NCI-H748 treated with DMSO at 0.1 percent for 48 hours (cell line): ENCODE measurements at regions not wholly inside any gene's neighbourhood (a gene's known extent, or its start where the extent isn't known, plus 50 kb on each side); places are given as distances from the start of the nearest gene placed in this dataset.
"Not testable (repeated sequence)": the region's sequence is repeated elsewhere in the genome, so short reads cannot be mapped to it uniquely, and the experiment has no call there.

Source experiments
- DNase-seq: peaks from one replicate; lab custom pipeline; 2025; lab: John Stamatoyannopoulos, UW

GRCh38 chr6:137545073-137545472 lies 50.9 kb upstream of the OLIG3 start:
- DNase-seq, result no peak

GRCh38 chr6:137547186-137547585 lies 53.0 kb upstream of the OLIG3 start:
- no peak for DNase-seq

- no peak for DNase-seq
These were observed 53.4 kb upstream of the OLIG3 start for GRCh38 chr6:137547601-137548000.

DNA sequence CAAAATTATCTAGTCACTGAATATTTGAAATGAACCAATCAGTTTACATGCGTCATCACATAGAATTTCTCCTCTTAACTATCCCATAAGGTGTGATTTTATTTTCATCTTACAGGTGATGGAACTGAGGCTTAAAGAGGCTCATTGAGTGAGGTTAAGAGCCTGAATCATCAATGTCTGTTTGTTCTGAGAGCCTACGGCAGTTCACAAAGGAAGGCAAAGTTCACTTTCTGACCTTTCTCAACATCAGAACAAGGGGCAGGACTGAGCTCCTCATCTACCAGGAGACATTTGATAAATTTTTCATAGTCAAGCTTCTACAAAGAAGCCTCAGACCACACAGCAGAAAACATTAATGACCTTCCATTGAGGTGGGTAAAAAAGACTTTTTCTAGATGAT lies 54.9 kb upstream of the OLIG3 start:
- no peak for DNase-seq

- DNase-seq, result peak; percentile 61
These were observed 56.3 kb upstream of the OLIG3 start for GRCh38 chr6:137550535-137550934.

GRCh38 chr6:137552146-137552545 lies 58.0 kb upstream of the OLIG3 start:
- DNase-seq, result no peak

DNA sequence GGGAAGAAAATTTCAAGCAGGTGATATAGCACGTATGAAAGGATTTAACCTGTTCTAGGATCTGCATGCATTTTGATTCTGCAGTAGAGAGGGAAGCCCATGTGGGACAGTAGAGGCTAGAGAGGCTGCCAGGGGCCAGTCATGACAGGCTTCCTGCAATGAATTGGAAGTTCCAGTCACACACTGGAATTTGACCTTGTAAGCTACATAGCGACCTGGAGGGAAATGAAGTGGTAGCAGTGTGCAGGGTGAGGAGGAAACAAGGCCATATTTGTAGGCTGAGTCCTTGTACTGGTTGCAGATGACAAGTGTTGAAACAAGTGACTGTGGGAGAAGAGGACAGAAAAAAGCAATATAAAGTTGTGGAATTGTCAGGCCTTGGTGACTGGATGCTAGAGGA lies 58.6 kb upstream of the OLIG3 start:
- no peak for DNase-seq

DNA sequence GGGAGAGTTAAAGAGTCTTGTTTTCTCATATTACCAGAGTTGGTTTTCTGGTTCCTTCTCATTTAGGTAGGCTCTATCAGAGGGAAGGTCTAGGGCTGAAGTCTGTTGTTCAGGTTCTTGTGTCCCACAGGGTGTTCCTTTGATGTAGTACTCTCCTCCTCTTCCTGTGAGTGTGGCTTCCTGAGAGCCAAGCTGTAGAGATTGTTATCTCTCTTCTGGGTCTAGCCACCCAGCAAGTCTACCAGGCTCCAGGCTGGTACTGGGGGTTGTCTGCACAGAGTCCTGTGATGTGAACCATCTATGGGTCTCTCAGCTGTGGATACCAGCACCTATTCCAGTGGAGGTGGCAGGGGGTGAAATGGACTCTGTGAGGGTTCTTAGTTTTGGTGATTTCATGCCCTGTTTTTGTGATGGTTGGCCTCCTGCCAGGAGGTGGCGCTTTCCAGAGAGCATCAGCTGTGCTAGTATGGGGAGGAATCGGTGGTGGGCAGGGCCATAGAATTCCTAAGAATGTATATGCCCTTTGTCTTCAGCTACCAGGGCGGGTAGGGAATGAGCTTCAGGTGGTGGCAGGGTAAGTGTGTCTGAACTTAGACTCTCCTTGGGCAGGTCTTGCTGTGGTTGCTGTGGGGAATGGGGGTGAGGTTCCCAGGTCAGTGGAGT lies 65.5 kb upstream of the OLIG3 start:
- DNase-seq, result not testable (repeated sequence)

GRCh38 chr6:137560184-137560563 lies 66.0 kb upstream of the OLIG3 start:
- DNase-seq, result no peak

DNA sequence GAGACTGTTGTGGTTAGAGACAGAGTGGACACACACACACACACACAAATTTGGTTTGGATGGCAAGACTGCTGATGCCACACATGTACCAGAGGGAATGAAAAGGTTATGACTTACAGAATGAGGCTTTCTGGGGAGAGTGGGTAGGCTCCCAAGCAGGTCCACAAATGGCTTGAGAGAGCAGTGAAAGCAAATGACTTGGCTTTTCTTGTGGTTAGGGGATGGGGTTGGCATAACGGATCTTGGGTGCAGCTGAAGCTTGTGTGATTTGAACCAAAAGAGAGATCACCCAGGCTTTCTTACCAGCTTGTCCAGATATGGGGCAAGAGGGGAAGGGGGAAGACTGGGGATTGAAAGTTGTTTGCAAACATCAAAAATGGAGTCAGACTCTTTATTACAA lies 73.9 kb upstream of the OLIG3 start:
- no peak for DNase-seq

DNA sequence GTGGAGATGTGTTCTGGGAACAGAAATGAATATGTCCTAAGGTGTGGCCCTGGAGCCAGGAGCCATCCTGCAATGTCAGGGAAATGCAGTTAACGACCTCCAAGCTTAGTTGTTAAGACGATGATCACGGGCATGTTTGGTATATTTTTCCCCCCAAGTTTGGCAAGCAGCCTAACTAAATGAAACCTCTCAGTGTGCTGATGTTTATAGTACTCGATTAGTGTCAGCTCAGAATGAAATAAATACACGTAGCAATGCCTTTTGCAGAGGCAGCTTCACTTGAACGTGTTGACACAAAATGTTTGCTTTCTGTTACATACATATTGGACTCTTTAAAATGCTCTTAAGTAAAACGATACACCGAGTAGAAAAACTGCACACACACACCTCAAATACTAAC lies 76.2 kb upstream of the OLIG3 start:
- peak; percentile 98 for DNase-seq

- DNase-seq, result no peak
These were observed 77.7 kb upstream of the OLIG3 start for GRCh38 chr6:137571854-137572253.

GRCh38 chr6:137573739-137574138 lies 79.5 kb upstream of the OLIG3 start:
- DNase-seq, result no peak

DNA sequence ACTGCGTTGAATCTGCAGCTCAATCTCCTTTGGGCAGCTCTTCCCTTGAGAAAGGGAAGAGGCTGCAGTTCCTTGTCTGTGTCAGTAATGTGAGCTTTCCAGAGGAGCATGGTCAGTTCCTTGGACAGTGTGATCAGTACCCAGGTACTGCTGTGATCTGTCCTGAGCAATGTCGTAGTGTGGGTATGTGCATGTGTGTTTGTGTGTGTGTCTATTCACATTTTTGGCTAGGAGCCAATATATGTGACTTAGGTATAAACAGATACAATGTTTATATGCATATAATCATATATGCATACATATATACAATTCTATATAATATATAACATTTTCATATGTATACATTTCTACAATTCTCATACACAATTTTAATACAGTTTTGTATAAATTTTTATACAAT lies 85.4 kb upstream of the OLIG3 start:
- DNase-seq, result no peak

DNA sequence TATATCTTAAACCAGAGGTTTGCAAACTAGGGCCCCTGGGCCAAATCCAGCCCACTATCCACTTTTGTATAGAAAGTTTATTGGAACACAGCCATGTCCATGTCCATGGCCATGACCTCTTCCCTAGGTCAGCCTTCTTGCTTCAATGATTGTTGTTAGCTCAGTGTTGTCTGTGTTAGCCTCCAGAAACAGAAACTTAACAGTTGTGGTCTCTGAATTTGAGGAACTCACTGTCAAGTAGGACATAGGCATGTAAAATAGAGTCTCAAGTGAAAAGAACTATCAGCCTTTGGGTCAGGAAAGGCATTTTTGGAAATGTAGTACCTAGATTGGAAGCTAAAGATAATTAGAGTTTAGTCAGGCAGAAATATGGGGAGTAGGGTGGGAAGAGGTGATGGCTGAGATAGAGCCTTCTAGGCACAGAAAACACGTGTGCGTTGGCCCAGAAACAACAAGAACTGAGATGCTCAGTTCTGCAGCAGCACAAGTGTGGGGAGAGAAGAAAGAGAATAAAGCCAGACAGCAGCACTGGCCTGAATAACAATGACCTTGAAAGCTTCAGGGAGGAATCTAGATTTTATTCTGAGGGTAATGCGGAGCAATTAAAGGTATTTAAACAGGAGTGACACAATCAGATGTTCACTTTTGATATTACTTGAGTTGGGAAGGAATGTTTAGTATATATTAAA lies 87.0 kb upstream of the OLIG3 start:
- no peak for DNase-seq

- not testable (repeated sequence) for DNase-seq
These were observed 89.3 kb upstream of the OLIG3 start for GRCh38 chr6:137583519-137583918.

- no peak for DNase-seq
These were observed 94.3 kb upstream of the OLIG3 start for GRCh38 chr6:137588472-137588871.

- DNase-seq, result peak; percentile 28
These were observed 95.1 kb upstream of the OLIG3 start for GRCh38 chr6:137589067-137589848.

DNA sequence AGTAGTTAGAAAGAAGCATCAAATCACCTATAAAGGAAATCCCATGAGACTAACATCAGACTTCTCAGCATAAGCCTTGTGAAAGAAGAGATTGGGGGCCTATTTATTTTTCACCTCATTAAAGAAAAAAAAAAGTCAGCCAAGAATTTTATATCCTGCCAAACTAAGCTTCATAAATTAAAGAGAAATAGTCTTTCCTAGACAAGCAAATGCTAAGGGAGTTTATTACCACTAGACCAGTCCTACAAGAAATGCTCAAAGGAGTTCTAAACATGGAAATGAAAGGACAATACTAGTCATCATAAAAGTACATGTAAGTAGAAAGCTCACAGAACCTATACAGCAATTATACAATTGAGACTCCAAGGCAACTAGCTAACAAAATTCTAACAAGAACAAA lies 96.5 kb upstream of the OLIG3 start:
- no peak for DNase-seq

- DNase-seq, result no peak
These were observed 107.3 kb upstream of the OLIG3 start for GRCh38 chr6:137601471-137601870.

- no peak for DNase-seq
These were observed 108.4 kb upstream of the OLIG3 start for GRCh38 chr6:137602313-137603197.

DNA sequence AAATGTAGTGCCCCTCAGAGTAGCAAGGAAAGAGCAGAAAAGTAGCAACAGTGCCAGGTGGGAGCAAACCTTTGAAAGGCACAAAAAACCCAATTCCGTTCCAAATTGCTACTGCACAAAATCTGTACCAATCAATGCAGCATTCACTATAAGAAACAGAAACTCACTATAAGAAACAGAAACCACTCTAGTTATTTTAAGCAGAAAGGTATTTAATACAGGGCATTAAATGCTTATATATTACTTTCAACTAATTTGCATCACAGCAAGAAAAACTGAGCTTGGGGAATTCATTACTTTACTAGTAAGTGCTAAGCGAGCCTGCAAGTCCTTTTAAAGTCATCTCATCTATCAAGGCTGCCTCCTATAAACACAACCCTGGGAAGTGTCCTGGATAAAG lies 116.5 kb upstream of the OLIG3 start:
- no peak for DNase-seq
